ENCODE measurements at regions not wholly inside any gene's neighbourhood (a gene's known extent, or its start where the extent isn't known, plus 50 kb on each side); places are given as distances from the start of the nearest gene placed in this dataset.

GRCh38 chr11:91997226-91997625 is 227.4 kb upstream of the FAT3 start:
- TF ChIP-seq, protein P1, sequence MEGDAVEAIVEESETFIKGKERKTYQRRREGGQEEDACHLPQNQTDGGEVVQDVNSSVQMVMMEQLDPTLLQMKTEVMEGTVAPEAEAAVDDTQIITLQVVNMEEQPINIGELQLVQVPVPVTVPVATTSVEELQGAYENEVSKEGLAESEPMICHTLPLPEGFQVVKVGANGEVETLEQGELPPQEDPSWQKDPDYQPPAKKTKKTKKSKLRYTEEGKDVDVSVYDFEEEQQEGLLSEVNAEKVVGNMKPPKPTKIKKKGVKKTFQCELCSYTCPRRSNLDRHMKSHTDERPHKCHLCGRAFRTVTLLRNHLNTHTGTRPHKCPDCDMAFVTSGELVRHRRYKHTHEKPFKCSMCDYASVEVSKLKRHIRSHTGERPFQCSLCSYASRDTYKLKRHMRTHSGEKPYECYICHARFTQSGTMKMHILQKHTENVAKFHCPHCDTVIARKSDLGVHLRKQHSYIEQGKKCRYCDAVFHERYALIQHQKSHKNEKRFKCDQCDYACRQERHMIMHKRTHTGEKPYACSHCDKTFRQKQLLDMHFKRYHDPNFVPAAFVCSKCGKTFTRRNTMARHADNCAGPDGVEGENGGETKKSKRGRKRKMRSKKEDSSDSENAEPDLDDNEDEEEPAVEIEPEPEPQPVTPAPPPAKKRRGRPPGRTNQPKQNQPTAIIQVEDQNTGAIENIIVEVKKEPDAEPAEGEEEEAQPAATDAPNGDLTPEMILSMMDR (conservative IDR thresholded peaks at IDR 0.05; ENCODE audit: low read depth, low read length), result no peak
- TF ChIP-seq EZH2 (IDR thresholded peaks at IDR 0.05; ENCODE audit: low read length, unreplicated experiment), result no peak
